GM18499 (cell line): ENCODE measurements at regions not wholly inside any gene's neighbourhood (a gene's known extent, or its start where the extent isn't known, plus 50 kb on each side); places are given as distances from the start of the nearest gene placed in this dataset.

Experiments used
- ATAC-seq: cut with Tn5 transposase; IDR thresholded peaks from one replicate; pipeline ENCODE4 v1.9.1; 2021; ENCODE audit warnings: moderate number of reproducible peaks; ENCODE audit not compliant: insufficient read depth, unreplicated experiment

DNA sequence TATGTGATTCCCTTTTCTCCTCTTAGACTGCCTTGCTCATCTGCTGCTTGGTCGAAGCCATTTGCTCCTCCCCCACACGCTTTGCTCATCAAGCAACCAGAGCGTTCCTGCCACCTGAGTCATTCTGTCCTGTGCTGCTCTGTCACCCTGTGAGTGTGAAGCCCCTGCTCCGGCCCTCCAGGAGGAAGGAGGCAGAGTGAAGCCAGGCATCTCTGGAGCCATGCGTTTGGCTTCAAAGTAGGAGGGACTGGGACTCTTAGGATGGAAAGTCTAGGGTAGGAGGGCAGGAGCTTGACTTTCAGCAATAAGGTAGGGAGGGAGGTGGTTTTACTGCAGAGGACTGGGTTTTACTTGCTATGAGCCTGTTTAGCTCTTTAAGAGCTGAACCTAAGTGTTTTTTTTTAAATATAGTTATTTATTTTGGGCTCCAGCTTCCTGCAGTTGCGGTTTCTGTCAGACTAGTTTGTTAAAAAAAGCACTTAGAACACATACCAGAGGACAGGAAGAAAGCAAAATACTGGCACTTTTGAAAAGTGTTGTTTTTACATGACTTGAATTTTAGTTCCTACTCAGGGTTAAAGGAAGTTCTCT, 63.6 kb downstream of the SPINK2 start:
- ATAC-seq = peak; percentile 86

DNA sequence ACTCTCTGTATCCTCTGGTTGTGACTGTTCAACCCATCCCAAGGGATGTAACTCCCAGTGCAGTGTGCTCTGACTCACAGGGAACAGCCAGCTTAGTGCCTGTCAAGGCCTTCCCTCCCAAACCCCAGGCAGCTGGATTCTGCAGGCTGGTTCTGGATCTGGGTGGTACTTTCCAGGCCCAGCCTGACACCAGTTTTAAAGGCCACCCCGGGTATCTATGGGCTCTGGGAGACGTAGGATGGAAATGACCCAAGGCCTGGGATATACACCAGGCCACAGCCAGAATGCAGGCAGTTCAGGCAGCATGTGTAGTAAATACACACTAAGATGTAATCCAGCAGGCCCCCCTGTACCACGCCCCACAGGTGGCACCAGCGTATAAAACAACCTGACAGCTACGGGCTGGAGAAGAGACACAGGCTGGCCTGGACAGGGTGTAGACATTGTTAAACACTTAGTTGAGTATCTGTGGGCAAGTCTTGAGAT, 64.2 kb downstream of the SPINK2 start:
- peak; percentile 19 for ATAC-seq

DNA sequence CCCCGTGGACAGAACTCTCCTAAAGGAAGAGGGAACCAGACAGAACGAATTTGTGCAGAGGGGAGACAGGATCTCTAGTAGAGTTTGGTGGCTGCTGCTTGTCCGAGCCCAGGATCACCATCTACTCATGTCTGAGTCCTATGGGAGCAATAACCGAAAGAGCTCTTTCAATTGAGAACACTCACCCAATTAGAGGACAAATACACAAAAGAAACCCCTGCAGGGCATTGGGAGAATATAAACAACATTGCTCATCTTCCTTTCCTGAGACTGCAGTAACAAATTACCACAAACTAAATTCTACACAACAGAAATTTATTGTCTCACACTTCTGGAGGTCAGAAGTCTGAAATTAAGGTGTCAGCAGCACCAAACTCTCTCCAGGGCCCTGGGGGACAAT, 65.6 kb downstream of the SPINK2 start:
- no peak for ATAC-seq

DNA sequence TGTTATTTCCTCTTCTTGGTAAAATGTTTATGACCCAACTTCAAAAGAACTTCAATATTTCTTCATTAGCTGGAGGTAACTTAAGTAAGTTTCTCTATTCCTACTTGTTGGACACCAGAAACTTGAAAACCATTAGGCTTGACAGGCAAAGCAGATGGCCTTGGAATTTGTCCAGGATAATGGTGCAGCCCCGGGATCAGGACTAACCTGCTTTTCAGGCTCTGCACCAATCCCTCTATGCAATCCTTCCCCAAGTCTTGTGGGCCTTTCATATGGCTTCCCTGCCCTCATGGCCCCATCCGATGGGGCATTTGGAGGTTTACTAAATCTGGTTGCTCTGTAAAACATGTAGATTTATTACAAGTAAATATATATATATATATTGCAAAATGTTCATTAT, 68.5 kb downstream of the SPINK2 start:
- ATAC-seq = no peak

DNA sequence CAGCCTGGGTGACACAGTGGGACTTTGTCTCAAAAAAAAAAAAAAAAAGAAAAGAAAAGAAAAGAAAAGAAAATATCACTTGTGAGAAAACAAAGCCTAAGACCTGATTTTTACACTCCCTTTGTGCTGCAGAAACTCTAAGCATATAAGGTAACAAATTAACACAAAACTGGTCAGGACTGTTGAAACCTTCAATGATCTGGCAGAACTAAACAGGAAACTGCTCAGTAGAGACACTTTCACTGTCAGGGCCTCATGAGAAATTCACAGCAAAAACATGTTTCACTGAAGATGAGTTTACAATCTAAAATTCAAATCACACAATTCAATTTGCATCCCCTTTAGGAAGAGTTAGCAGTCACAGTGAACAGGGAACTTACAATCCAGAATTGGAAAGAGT, 69.1 kb upstream of the HOPX start:
- no peak for ATAC-seq

DNA sequence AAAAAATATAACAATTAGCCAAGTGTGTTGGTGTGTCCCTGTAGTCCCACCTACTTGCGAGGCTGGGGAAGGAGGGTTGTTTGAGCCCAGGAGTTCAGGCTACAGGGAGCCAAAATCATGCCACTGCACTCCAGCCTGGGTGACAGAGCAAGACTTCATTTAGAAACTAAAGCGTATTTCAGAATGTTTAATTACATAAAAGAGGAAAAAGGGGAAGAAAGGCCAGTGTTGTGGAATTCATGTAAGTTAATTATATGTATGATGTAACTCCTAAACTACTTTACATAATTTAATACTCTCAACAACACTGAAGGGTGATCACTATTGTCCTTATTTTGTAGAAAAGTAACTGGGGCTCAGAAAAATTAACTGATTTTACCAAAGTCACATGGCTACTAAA, 67.2 kb upstream of the HOPX start:
- ATAC-seq = no peak

DNA sequence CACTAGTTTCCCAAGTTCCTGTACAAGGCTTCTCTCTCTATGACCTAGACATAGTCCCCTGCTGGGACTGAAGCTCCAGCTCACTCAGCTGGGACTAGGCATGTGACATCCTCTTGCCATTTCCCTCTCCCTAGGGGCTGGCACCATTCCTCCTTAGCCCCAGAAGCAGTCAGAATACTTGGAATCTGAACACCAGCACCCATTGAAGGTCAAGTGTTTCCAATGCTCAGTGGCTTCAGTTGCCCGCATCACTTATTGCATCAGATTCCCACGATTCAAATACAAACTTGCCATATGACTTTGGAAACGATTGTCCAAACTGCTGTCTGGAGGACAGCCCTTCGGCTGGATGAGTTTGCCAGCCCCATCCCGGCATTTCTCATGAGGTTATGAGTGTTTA, 65.5 kb upstream of the HOPX start:
- no peak for ATAC-seq

DNA sequence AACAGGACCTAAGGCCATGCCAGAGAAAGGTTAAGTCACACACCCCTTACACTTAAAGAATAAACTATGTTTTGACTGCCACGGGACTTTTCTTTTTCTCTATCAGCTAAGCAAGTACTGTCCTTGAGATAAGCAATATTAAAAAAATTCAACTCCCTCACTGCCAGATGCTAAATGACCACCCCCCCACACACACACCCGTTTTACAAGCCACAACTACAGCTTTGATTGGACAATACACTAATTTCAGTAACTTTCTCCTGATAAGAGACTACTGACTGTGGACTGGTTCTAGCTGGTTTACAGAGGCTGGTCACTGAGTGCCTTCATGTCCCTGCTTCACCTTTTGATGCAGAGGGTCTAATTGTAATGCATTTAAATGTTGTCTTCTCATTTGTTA, 63.9 kb upstream of the HOPX start:
- ATAC-seq = no peak

DNA sequence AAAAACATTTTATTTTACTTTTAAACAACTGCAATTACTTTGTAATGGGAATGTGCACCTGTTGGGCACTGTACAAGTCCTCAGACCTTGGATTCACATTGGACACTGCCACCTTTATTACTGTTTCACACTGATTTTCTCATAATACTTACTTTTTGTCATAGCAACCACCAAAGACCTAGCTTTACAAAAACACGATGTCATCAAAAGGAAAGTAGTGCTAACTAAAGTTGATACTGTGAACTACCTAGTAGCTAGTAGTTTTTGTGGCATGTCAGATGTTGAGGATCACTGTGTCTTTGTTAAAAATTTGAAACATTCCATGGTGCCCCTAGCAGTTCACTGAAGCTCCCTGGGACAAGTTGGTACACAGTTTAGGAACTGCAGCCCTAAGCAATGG, 62.9 kb upstream of the HOPX start:
- no peak for ATAC-seq

DNA sequence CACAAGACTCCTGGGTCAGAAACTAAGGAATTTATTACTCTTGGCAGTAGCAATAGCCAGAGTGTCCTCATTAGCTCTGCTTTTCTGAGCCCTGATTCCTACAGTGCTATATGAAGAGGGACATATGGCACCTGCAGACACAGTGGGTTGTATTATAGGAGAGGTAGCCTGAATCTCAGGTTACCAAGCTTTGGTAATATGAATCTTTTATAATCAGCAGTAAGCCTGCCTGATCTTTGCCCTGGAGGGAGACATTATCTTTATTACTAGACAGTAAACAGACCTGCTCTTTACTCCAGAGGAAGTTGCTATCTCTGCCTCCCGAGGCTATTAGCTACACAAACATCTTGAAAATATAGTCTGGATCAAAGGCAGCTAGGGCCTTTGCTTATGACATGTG, 62.5 kb upstream of the HOPX start:
- no peak for ATAC-seq

DNA sequence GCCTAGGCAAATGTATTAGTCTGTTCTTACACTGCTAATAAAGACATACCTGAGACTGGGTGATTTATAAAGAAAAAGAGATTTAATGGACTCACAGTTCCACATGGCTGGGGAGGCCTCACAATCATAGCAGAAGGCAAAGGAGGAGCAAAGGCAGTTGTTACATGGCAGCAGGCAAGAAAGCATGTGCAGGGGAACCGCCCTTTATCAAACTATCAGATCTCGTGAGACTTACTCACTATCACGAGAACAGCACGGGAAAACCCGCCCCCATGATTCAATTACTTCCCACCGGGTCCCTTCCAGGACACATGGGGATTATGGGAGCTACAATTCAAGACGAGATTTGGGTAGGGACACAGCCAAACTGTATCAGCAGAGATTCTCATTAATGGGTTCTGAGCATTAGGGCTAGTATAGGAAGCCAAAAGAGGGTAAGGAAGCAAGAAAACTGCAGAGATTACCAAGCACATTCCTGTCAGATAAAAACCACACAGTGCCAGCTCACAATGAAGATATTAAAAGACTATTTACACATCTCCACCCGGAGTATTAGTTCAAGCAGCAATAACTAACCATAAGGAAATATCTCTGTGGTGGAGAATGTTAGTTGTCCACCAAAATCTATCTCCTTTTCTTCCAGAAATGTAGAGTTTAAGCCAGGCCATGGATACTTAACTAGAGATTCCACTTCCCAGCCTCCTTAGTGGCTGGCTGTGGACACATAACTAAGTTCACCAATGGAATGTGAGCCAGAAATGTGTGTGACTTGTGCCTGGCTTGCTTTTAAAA, 61.2 kb upstream of the HOPX start:
- ATAC-seq = no peak

DNA sequence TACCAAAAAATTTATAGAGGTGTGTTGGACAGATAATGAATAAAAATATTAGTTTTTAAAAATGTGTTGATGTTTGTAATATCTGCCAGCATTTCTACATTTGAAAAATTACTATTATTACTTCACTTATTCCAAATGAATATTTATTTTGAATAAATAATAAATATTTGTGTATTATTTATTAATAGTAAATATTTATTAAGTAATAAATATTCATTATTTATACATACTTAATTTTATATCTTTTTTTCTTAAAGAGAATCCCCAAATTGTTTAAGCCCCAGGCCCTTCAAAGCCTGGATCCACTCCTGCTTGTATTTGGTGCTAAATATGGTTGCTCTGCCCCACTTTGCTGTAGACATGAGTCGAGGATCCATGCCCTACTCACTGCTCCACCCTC, 60.5 kb upstream of the HOPX start:
- no peak for ATAC-seq

DNA sequence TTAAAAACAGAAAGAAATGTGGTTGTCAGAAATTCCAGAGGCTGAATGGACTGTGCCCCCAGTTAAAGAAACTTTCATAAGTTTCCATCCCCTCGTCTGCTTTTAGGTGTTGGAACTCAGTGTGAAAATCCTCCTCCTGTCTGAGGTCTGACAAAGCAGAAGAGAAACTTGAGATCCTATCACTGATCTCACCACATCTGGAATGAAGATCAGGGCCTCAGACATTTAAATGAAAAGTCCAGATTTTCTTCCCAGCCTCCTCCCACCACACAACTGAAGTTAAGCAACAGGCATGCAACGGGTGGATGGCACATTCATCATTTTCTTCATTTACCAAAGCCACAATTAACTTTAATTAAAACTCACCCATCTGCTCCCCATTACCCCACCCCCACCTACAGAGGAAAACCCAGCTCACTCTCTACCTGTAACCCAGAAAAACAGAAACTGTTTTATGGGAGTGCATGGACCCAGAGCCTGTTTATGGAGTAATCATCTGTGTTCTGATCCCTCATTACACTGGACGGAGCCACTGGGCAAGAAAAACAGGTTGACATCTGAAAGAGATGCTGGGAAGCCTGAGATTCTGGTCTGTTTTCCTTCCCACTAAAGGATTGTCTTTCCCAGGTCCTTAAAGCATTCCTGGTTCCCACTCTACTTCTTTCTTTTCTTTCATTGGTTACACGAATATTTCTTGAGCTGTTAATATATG, 58.1 kb upstream of the HOPX start:
- no peak for ATAC-seq

DNA sequence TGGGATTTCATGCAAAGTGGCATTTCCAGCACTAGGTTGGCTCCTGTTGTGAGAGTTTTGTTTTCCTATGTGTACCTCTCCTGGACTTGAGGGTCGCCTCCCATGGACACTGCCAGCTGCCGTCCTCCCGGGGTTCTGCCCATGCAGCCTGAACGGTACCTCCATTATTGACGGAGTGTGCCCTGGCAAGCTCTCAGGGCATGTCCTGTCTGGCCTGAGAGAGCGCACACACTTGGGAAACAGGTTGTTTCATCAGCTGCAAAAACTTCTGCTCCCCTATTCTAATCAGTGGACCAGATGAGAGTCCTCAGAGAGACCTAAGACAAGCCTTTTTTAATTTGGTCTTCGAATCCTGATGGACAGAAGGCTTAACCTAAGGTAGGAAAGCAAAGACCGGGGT, 56.6 kb upstream of the HOPX start:
- no peak for ATAC-seq

DNA sequence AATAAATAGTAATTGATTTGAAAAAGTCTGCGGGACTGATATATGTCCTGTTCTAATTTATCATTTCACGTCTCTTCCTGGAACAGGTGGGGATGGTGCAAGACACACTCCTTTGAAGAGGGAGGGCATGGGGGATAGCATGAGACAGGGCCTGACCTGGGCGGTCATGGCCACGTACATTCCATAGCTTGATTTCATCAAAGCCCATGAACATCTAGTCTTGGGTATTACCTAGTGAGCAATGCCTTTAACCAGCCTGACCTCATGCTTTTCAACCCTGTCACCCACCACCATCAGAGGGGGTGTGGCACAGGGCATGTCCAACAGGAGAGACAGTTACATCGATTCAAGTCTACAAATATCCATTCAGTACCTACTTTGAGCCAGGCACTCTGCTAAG, 52.3 kb upstream of the HOPX start:
- no peak for ATAC-seq

DNA sequence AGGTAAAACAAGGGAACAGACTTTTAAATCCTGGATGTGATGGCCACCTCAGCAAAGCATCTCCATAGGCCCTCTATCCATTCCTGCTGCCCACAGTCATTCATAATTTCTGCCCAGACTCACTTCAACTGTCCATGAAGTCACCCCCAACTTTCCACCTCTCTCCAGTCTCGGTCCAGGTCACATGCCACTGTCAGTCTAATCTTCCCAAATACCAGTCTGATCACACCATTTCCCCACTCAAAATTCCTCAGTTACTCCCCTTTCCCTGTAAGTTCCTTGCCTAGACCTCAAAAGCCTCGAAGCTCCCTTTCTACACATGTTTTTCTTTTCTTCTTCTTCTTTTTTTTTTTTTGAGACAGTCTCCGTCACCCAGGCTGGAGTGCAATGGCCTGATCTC, 51.2 kb upstream of the HOPX start:
- ATAC-seq = no peak

DNA sequence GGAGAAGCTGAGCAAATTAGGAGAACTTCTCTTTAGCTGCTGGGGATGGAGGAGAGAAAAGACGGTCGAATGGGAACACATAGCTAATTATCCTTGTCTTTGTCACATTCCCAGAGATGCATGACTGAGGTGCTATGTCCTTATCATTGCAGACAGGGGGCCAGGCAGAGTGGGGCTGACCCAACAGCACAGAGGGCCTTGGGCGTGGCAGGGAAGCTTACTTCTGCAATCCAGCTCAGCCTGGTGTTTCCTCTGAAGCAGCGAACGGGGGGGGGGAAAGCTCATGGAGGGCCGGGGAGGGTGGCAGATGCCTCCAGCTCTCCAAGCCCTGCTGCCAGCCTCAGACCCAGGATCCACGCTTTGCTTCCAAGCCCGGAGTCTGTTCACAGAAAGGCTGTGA, 50.8 kb upstream of the HOPX start:
- no peak for ATAC-seq
